Neural progenitor cell (in vitro differentiated cells): ENCODE measurements at regions not wholly inside any gene's neighbourhood (a gene's known extent, or its start where the extent isn't known, plus 50 kb on each side); places are given as distances from the start of the nearest gene placed in this dataset.

Experiments used
- DNase-seq: peaks from one replicate; pipeline ENCODE4 v3.0.0-alpha.2; 2016; ENCODE audit warnings: low spot score
- H2AFZ ChIP-seq: fragments of 200-600 bp; sonication (generic); replicated peaks from 2 replicates; pipeline ENCODE4 v1.6.1; 2016; ENCODE audit warnings: antibody characterized with exemption
- H3F3A ChIP-seq: fragments of 200-600 bp; sonication (generic); 2 replicates; pipeline ENCODE4 v1.6.1; 2016; ENCODE audit warnings: antibody characterized with exemption, low read depth
- H3K27ac ChIP-seq: fragments of 200-600 bp; sonication (generic); 2 replicates; pipeline ENCODE4 v1.5.1; 2016; ENCODE audit warnings: mild to moderate bottlenecking
- H3K27me3 ChIP-seq: fragments of 200-600 bp; sonication (generic); 2 replicates; pipeline ENCODE4 v1.6.1; 2016; ENCODE audit warnings: mild to moderate bottlenecking, moderate library complexity
- H3K36me3 ChIP-seq: fragments of 200-600 bp; sonication (generic); 2 replicates; pipeline ENCODE4 v1.5.1; 2016
- H3K4me1 ChIP-seq: fragments of 200-600 bp; sonication (generic); 2 replicates; pipeline ENCODE4 v1.6.1; 2016; ENCODE audit warnings: mixed run types
- H3K4me2 ChIP-seq: fragments of 200-600 bp; sonication (generic); 2 replicates; pipeline ENCODE4 v1.6.1; 2016
- H3K4me3 ChIP-seq: fragments of 200-600 bp; sonication (generic); 2 replicates; pipeline ENCODE4 v1.5.1; 2016
- H3K79me2 ChIP-seq: fragments of 200-600 bp; sonication (generic); 2 replicates; pipeline ENCODE4 v1.6.1; 2016; ENCODE audit warnings: low read depth
- H3K9ac ChIP-seq: fragments of 200-600 bp; sonication (generic); 2 replicates; pipeline ENCODE4 v1.6.1; 2016
- H3K9me3 ChIP-seq: fragments of 200-600 bp; sonication (generic); 2 replicates; pipeline ENCODE4 v1.5.1; 2016; ENCODE audit warnings: low read depth
- H4K20me1 ChIP-seq: fragments of 200-600 bp; sonication (generic); 2 replicates; pipeline ENCODE4 v1.6.1; 2016; ENCODE audit warnings: low read depth
- H3K27ac Mint-ChIP-seq: 3 replicates; pipeline ENCODE4 v1.8.0; 2021; ENCODE audit warnings: mixed read lengths
- H3K27me3 Mint-ChIP-seq: 2 replicates; pipeline ENCODE4 v1.8.0; 2022; ENCODE audit warnings: low read depth, mild to moderate bottlenecking, inconsistent platforms, moderate library complexity, mixed read lengths; ENCODE audit not compliant: insufficient read depth
- H3K36me3 Mint-ChIP-seq: 3 replicates; pipeline ENCODE4 v1.8.0; 2021; ENCODE audit warnings: mixed read lengths
- H3K4me1 Mint-ChIP-seq: 3 replicates; pipeline ENCODE4 v1.8.0; 2021; ENCODE audit warnings: mixed read lengths
- H3K4me3 Mint-ChIP-seq: 3 replicates; pipeline ENCODE4 v1.8.0; 2021; ENCODE audit warnings: mild to moderate bottlenecking, moderate library complexity, mixed read lengths
- H3K9me3 Mint-ChIP-seq: 3 replicates; pipeline ENCODE4 v1.8.0; 2020; ENCODE audit warnings: mixed read lengths
- CTCF ChIP-seq: fragments of 200-600 bp; sonication (generic); IDR thresholded peaks from 2 replicates; pipeline ENCODE4 v1.5.1; 2017; ENCODE audit warnings: antibody characterized with exemption, mild to moderate bottlenecking
- EZH2 ChIP-seq: fragments of 200-600 bp; sonication (generic); IDR thresholded peaks from 2 replicates; pipeline ENCODE4 v1.6.1; 2017; ENCODE audit warnings: antibody characterized with exemption, mild to moderate bottlenecking, moderate library complexity
- EZH2phosphoT487 ChIP-seq: fragments of 200-600 bp; sonication (generic); IDR thresholded peaks from 2 replicates; pipeline ENCODE4 v1.6.1; 2017; ENCODE audit warnings: antibody characterized with exemption

- Histone ChIP-seq H3K9me3 (no peaks in the 10 kb centered on the region), H2AFZ (no peak overlapping the region), H3K4me1 (no peaks in the 10 kb centered on the region), H4K20me1 (no peaks in the 10 kb centered on the region), H3K36me3 (no peaks in the 10 kb centered on the region), H3K27me3 (no peaks in the 10 kb centered on the region), H3K27ac (no peak overlapping the region), H3K79me2 (no peaks in the 10 kb centered on the region), H3K4me3 (no peak overlapping the region), H3K9ac (no peak overlapping the region), H3K4me2 (no peak overlapping the region), H3F3A (no peaks in the 10 kb centered on the region)
- DNase-seq, result no peak
- no peak for TF ChIP-seq EZH2
- no peak for TF ChIP-seq EZH2phosphoT487
- TF ChIP-seq CTCF, result no peak
- H3K27ac Mint-ChIP-seq, result no peak overlapping the region
- no peaks in the 10 kb centered on the region for H3K36me3 Mint-ChIP-seq
- H3K9me3 Mint-ChIP-seq, result no peaks in the 10 kb centered on the region
- H3K4me3 Mint-ChIP-seq, result no peak overlapping the region
- H3K27me3 Mint-ChIP-seq, result no peaks in the 10 kb centered on the region
- H3K4me1 Mint-ChIP-seq, result peaks cover 3% of the 10 kb centered on the region
These were observed 431.7 kb downstream of the MBD2 start for GRCh38 chr18:53792762-53793161.

GRCh38 chr18:53790786-53791185 lies 433.7 kb downstream of the MBD2 start:
- no peaks in the 10 kb centered on the region for H3K79me2 ChIP-seq
- no peaks in the 10 kb centered on the region for H3K27me3 ChIP-seq
- TF ChIP-seq EZH2phosphoT487 (no peak), CTCF (no peak), EZH2 (no peak)
- H3K9ac ChIP-seq, result no peak overlapping the region
- Mint-ChIP-seq H3K27me3 (no peaks in the 10 kb centered on the region), H3K4me3 (no peak overlapping the region), H3K27ac (no peak overlapping the region), H3K9me3 (no peaks in the 10 kb centered on the region), H3K36me3 (no peaks in the 10 kb centered on the region), H3K4me1 (peaks cover 3% of the 10 kb centered on the region)
- no peaks in the 10 kb centered on the region for H4K20me1 ChIP-seq
- DNase-seq, result no peak
- no peaks in the 10 kb centered on the region for H3K36me3 ChIP-seq
- H3K9me3 ChIP-seq, result no peaks in the 10 kb centered on the region
- H3K4me3 ChIP-seq, result no peak overlapping the region
- H2AFZ ChIP-seq, result no peak overlapping the region
- no peak overlapping the region for H3K4me2 ChIP-seq
- H3F3A ChIP-seq, result no peaks in the 10 kb centered on the region
- H3K4me1 ChIP-seq, result no peaks in the 10 kb centered on the region
- H3K27ac ChIP-seq, result no peak overlapping the region

- Histone ChIP-seq H3K9ac (no peak overlapping the region), H3K4me2 (no peak overlapping the region), H3K9me3 (no peaks in the 10 kb centered on the region), H3K4me1 (no peaks in the 10 kb centered on the region), H3K4me3 (no peak overlapping the region), H2AFZ (no peak overlapping the region), H3K27ac (no peak overlapping the region), H3K36me3 (no peaks in the 10 kb centered on the region), H3K79me2 (no peaks in the 10 kb centered on the region), H3K27me3 (no peaks in the 10 kb centered on the region), H4K20me1 (no peaks in the 10 kb centered on the region), H3F3A (no peaks in the 10 kb centered on the region)
- H3K36me3 Mint-ChIP-seq, result no peaks in the 10 kb centered on the region
- no peak overlapping the region for H3K4me3 Mint-ChIP-seq
- H3K4me1 Mint-ChIP-seq, result peaks cover 3% of the 10 kb centered on the region
- H3K9me3 Mint-ChIP-seq, result no peaks in the 10 kb centered on the region
- TF ChIP-seq EZH2phosphoT487, result no peak
- no peaks in the 10 kb centered on the region for H3K27me3 Mint-ChIP-seq
- no peak overlapping the region for H3K27ac Mint-ChIP-seq
- no peak for DNase-seq
These were observed 434.9 kb downstream of the MBD2 start for GRCh38 chr18:53789376-53790247.

- H3K27me3 Mint-ChIP-seq, result no peaks in the 10 kb centered on the region
- no peak overlapping the region for H3K27ac Mint-ChIP-seq
- no peaks in the 10 kb centered on the region for H3K36me3 Mint-ChIP-seq
These were observed 438.7 kb downstream of the MBD2 start for GRCh38 chr18:53785811-53786210.

More at GRCh38 chr18:53785811-53786210, 438.7 kb downstream of the MBD2 start:
- H3K9ac ChIP-seq, result no peak overlapping the region
- no peak overlapping the region for H3K4me3 Mint-ChIP-seq
- no peaks in the 10 kb centered on the region for H3K9me3 ChIP-seq
- no peaks in the 10 kb centered on the region for H4K20me1 ChIP-seq
- H3K27me3 ChIP-seq, result no peaks in the 10 kb centered on the region
- no peak overlapping the region for H2AFZ ChIP-seq
- no peaks in the 10 kb centered on the region for H3K36me3 ChIP-seq
- DNase-seq, result no peak
- peaks cover 3% of the 10 kb centered on the region for H3K4me1 Mint-ChIP-seq
- no peaks in the 10 kb centered on the region for H3K4me1 ChIP-seq
- H3K4me3 ChIP-seq, result no peak overlapping the region
- no peak overlapping the region for H3K27ac ChIP-seq
- TF ChIP-seq EZH2phosphoT487 (no peak), EZH2 (no peak), CTCF (no peak)
- no peaks in the 10 kb centered on the region for H3F3A ChIP-seq
- H3K9me3 Mint-ChIP-seq, result no peaks in the 10 kb centered on the region
- no peaks in the 10 kb centered on the region for H3K79me2 ChIP-seq
- no peak overlapping the region for H3K4me2 ChIP-seq
